HEK293 (cell line): ENCODE measurements at regions not wholly inside any gene's neighbourhood (a gene's known extent, or its start where the extent isn't known, plus 50 kb on each side); places are given as distances from the start of the nearest gene placed in this dataset.

Experiments used
- CTCF ChIA-PET: fragments of 350-600 bp; formaldehyde crosslinking; extraction: SDS; loops from one replicate; lab custom pipeline; 2021; ENCODE audit warnings: antibody characterized with exemption; lab: Yijun Ruan, JAX
- POLR2A ChIA-PET: fragments of 300-600 bp; formaldehyde crosslinking; extraction: SDS; loops from one replicate; lab custom pipeline; 2020; ENCODE audit warnings: antibody characterized with exemption, inconsistent platforms; lab: Yijun Ruan, JAX
- H3K27ac ChIP-seq: fragments of 200-500 bp; sonication (Bioruptor generic); 2 replicates; pipeline ENCODE4 v1.5.1; 2014; ENCODE audit warnings: low read depth, low read length, control low read depth, inconsistent platforms; ENCODE audit errors: extremely low read depth
- H3K36me3 ChIP-seq, 2 experiments: fragments of 200-500 bp in 1 of 2; sonication (Bioruptor generic) in 1 of 2; 1 replicate in 1 of 2; 2 replicates in 1 of 2; pipeline ENCODE4 v1.5.1; 2014 to 2017; ENCODE audit warnings: inconsistent platforms in 2 of 2, low read length in 2 of 2; ENCODE audit not compliant: control insufficient read depth in 2 of 2, insufficient read depth in 1 of 2
- H3K4me1 ChIP-seq: fragments of 200-500 bp; sonication (Bioruptor generic); 2 replicates; pipeline ENCODE4 v1.5.1; 2014; ENCODE audit warnings: mild to moderate bottlenecking, low read length, inconsistent platforms; ENCODE audit not compliant: control insufficient read depth, insufficient read depth
- H3K4me3 ChIP-seq: 2 replicates; pipeline ENCODE4 v1.5.1; 2011; ENCODE audit warnings: low read depth, mild to moderate bottlenecking, control low read depth, low read length, moderate library complexity
- H3K9me3 ChIP-seq: fragments of 200-500 bp; sonication (Bioruptor generic); 2 replicates; pipeline ENCODE4 v1.5.1; 2014; ENCODE audit warnings: low read depth, low read length, inconsistent platforms; ENCODE audit not compliant: control insufficient read depth, insufficient read depth
- ATF2 ChIP-seq: fragments of 450-650 bp; formaldehyde crosslinking; IDR thresholded peaks from 2 replicates; pipeline ENCODE4 v1.5.1; 2016; ENCODE audit warnings: missing biosample characterization, missing genetic modification characterization, low read depth
- BCL11B ChIP-seq: fragments of 450-650 bp; formaldehyde crosslinking; IDR thresholded peaks from 2 replicates; pipeline ENCODE4 v1.5.1; 2016; ENCODE audit warnings: low read depth, missing biosample characterization, missing genetic modification characterization
- GLI2 ChIP-seq: fragments of 450-650 bp; formaldehyde crosslinking; IDR thresholded peaks from 2 replicates; pipeline ENCODE4; 2017; ENCODE audit warnings: missing biosample characterization, missing genetic modification characterization, low read depth, borderline replicate concordance
- GLIS2 ChIP-seq: fragments of 450-650 bp; formaldehyde crosslinking; IDR thresholded peaks from 2 replicates; pipeline ENCODE4 v1.5.1; 2016; ENCODE audit warnings: missing biosample characterization, missing genetic modification characterization
- KLF8 ChIP-seq: fragments of 450-650 bp; formaldehyde crosslinking; IDR thresholded peaks from 2 replicates; pipeline ENCODE4 v1.5.1; 2016; ENCODE audit warnings: missing biosample characterization, missing genetic modification characterization
- OVOL3 ChIP-seq: fragments of 450-650 bp; formaldehyde crosslinking; IDR thresholded peaks from 2 replicates; pipeline ENCODE4 v1.5.1; 2016; ENCODE audit warnings: missing biosample characterization, missing genetic modification characterization
- PRDM10 ChIP-seq: fragments of 450-650 bp; formaldehyde crosslinking; IDR thresholded peaks from 2 replicates; pipeline ENCODE4 v1.5.1; 2016; ENCODE audit warnings: missing biosample characterization, missing genetic modification characterization
- RBAK ChIP-seq: fragments of 450-650 bp; formaldehyde crosslinking; IDR thresholded peaks from 2 replicates; pipeline ENCODE4 v1.5.1; 2016; ENCODE audit warnings: missing biosample characterization, missing genetic modification characterization
- SCRT2 ChIP-seq: fragments of 450-650 bp; formaldehyde crosslinking; IDR thresholded peaks from 2 replicates; pipeline ENCODE4 v1.5.1; 2016; ENCODE audit warnings: missing biosample characterization, missing genetic modification characterization
- ZNF112 ChIP-seq: fragments of 450-650 bp; formaldehyde crosslinking; IDR thresholded peaks from 2 replicates; pipeline ENCODE4 v1.5.0; 2017; ENCODE audit warnings: missing biosample characterization, missing genetic modification characterization
- ZNF155 ChIP-seq: fragments of 450-650 bp; formaldehyde crosslinking; IDR thresholded peaks from 2 replicates; pipeline ENCODE4 v1.5.1; 2016; ENCODE audit warnings: missing biosample characterization, missing genetic modification characterization
- ZNF2 ChIP-seq: fragments of 450-650 bp; formaldehyde crosslinking; IDR thresholded peaks from 2 replicates; pipeline ENCODE4 v1.5.1; 2016; ENCODE audit warnings: missing biosample characterization, missing genetic modification characterization
- ZNF354C ChIP-seq: fragments of 450-650 bp; formaldehyde crosslinking; IDR thresholded peaks from 2 replicates; pipeline ENCODE4 v1.5.1; 2016; ENCODE audit warnings: missing biosample characterization, missing genetic modification characterization, low read depth, borderline replicate concordance
- ZNF37A ChIP-seq: fragments of 450-650 bp; IDR thresholded peaks from 2 replicates; pipeline ENCODE4 v1.5.1; 2018; ENCODE audit warnings: missing biosample characterization, missing genetic modification characterization
- ZNF514 ChIP-seq: fragments of 450-650 bp; formaldehyde crosslinking; IDR thresholded peaks from 2 replicates; pipeline ENCODE4 v1.5.1; 2016; ENCODE audit warnings: missing biosample characterization, missing genetic modification characterization
- ZNF521 ChIP-seq: fragments of 450-650 bp; formaldehyde crosslinking; IDR thresholded peaks from 2 replicates; pipeline ENCODE4 v1.5.1; 2017; ENCODE audit warnings: missing biosample characterization, mild to moderate bottlenecking, missing genetic modification characterization
- ZNF623 ChIP-seq: fragments of 450-650 bp; formaldehyde crosslinking; IDR thresholded peaks from 2 replicates; pipeline ENCODE4 v1.5.1; 2016; ENCODE audit warnings: missing biosample characterization, missing genetic modification characterization
- ZNF664 ChIP-seq: fragments of 450-650 bp; formaldehyde crosslinking; IDR thresholded peaks from 2 replicates; pipeline ENCODE4 v1.5.1; 2016; ENCODE audit warnings: missing biosample characterization, missing genetic modification characterization
- ZNF747 ChIP-seq: fragments of 450-650 bp; formaldehyde crosslinking; IDR thresholded peaks from 2 replicates; pipeline ENCODE4 v1.5.1; 2016; ENCODE audit warnings: missing biosample characterization, missing genetic modification characterization
- ZNF776 ChIP-seq: fragments of 450-650 bp; formaldehyde crosslinking; IDR thresholded peaks from 2 replicates; pipeline ENCODE4 v1.5.0; 2017; ENCODE audit warnings: missing biosample characterization, missing genetic modification characterization, borderline replicate concordance
- ZSCAN23 ChIP-seq: fragments of 450-650 bp; formaldehyde crosslinking; IDR thresholded peaks from 2 replicates; pipeline ENCODE4 v1.5.1; 2016; ENCODE audit warnings: missing biosample characterization, missing genetic modification characterization
- TF ChIP-seq, protein P1 (sequence below): fragments of 450-650 bp; formaldehyde crosslinking; IDR thresholded peaks from 2 replicates; pipeline ENCODE4 v1.5.1; 2017; ENCODE audit warnings: missing biosample characterization, missing genetic modification characterization
- TF ChIP-seq, protein P2 (sequence below): fragments of 450-650 bp; formaldehyde crosslinking; IDR thresholded peaks from 2 replicates; pipeline ENCODE4 v1.5.1; 2017; ENCODE audit warnings: missing biosample characterization, missing genetic modification characterization
- TF ChIP-seq, protein P3 (sequence below): fragments of 450-650 bp; formaldehyde crosslinking; IDR thresholded peaks from 2 replicates; pipeline ENCODE4 v1.5.1; 2017; ENCODE audit warnings: missing biosample characterization, missing genetic modification characterization
- TF ChIP-seq, protein P4 (sequence below): fragments of 450-650 bp; formaldehyde crosslinking; IDR thresholded peaks from 2 replicates; pipeline ENCODE4 v1.5.1; 2016; ENCODE audit warnings: missing biosample characterization, missing genetic modification characterization

DNA sequence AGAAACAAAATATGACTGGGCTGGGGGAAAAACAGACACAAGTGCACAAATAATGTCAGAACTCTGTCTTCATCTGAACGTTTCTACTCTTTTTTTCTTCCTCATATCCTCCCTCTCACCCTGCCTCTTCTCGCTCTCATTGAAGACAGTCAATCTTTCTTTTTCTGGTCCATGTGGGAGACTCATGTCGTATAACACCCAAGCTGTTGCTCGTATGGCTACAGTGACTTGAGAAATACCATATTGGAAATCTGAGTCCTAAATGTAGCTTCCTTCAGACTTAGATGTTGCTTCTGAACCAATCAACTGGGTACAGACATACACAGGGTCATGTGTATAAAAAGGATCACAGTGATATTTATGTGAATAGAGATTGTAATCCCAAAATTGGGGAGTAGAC, 579.8 kb upstream of the CELF2 start (continued):
- TF ChIP-seq OVOL3 (no peak), BCL11B (no peak), GLI2 (no peak), ZNF112 (tag by site-specific recombination) (no peak)
- TF ChIP-seq, protein P1, sequence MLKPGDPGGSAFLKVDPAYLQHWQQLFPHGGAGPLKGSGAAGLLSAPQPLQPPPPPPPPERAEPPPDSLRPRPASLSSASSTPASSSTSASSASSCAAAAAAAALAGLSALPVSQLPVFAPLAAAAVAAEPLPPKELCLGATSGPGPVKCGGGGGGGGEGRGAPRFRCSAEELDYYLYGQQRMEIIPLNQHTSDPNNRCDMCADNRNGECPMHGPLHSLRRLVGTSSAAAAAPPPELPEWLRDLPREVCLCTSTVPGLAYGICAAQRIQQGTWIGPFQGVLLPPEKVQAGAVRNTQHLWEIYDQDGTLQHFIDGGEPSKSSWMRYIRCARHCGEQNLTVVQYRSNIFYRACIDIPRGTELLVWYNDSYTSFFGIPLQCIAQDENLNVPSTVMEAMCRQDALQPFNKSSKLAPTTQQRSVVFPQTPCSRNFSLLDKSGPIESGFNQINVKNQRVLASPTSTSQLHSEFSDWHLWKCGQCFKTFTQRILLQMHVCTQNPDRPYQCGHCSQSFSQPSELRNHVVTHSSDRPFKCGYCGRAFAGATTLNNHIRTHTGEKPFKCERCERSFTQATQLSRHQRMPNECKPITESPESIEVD (tag by site-specific recombination) = no peak

DNA sequence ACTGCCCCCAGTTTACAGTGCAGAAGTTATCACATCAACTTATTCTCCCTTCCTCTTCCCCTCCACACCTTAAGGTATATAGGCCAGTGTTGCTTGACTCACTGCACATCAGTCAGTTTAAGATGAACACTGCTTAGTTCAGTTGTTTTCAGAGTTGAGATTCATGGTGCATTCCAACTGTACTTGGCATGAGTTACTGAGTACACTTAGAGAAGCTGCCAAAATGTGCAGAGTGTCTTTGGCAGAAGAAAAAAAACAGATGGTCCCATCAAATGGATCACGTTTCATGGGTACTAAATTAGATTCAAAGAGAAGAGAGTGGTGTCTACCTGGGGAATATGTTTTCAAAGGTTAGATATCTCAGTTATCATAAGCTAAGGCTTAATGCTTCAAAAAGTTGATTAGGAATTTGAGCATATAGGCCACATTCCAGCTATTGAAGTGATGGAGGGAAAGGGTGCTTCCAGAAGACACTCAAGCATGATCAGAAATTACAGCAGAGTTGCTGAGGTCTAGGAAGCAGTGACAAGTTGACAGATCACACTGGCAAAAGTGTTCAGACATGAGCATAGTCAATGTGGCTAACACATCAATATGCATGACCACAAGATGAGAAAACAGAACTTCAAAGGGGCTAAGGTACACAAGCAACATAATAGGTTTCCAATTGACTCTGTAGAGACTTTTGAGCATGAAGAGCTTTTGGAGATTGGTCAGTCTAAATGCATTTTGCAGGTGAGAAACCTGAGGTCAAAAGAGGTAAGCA, 579.2 kb upstream of the CELF2 start:
- Histone ChIP-seq H3K4me3 (no peak overlapping the region), H3K27ac (no peak overlapping the region), H3K4me1 (no peaks in the 10 kb centered on the region), H3K9me3 (no peaks in the 10 kb centered on the region), H3K36me3 (no peaks in the 10 kb centered on the region)
- ChIA-PET POLR2A (no interaction called here), CTCF (interaction anchor here (0.6 kb wide), 1 partner anchor 242 kb away, joined by 3 read pairs; no protein-coding TSS in a partner anchor)
- TF ChIP-seq KLF8 (no peak), PRDM10 (no peak), ZNF623 (no peak), ZNF155 (tag by site-specific recombination) (no peak), ZNF514 (tag by site-specific recombination) (no peak), GLIS2 (tag by site-specific recombination) (no peak), ZNF776 (tag by site-specific recombination) (no peak), ZNF37A (tag by site-specific recombination) (no peak), ZNF521 (tag by site-specific recombination) (no peak), ZNF747 (no peak), ZNF664 (no peak), SCRT2 (no peak), ZSCAN23 (no peak), RBAK (tag by site-specific recombination) (no peak), ZNF354C (tag by site-specific recombination) (no peak), ATF2 (no peak), ZNF2 (tag by site-specific recombination) (no peak)
- TF ChIP-seq, protein P2, sequence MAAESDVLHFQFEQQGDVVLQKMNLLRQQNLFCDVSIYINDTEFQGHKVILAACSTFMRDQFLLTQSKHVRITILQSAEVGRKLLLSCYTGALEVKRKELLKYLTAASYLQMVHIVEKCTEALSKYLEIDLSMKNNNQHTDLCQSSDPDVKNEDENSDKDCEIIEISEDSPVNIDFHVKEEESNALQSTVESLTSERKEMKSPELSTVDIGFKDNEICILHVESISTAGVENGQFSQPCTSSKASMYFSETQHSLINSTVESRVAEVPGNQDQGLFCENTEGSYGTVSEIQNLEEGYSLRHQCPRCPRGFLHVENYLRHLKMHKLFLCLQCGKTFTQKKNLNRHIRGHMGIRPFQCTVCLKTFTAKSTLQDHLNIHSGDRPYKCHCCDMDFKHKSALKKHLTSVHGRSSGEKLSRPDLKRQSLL (tag by site-specific recombination) = no peak
- TF ChIP-seq, protein P3, sequence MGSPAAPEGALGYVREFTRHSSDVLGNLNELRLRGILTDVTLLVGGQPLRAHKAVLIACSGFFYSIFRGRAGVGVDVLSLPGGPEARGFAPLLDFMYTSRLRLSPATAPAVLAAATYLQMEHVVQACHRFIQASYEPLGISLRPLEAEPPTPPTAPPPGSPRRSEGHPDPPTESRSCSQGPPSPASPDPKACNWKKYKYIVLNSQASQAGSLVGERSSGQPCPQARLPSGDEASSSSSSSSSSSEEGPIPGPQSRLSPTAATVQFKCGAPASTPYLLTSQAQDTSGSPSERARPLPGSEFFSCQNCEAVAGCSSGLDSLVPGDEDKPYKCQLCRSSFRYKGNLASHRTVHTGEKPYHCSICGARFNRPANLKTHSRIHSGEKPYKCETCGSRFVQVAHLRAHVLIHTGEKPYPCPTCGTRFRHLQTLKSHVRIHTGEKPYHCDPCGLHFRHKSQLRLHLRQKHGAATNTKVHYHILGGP (tag by site-specific recombination) = no peak
- TF ChIP-seq, protein P4, sequence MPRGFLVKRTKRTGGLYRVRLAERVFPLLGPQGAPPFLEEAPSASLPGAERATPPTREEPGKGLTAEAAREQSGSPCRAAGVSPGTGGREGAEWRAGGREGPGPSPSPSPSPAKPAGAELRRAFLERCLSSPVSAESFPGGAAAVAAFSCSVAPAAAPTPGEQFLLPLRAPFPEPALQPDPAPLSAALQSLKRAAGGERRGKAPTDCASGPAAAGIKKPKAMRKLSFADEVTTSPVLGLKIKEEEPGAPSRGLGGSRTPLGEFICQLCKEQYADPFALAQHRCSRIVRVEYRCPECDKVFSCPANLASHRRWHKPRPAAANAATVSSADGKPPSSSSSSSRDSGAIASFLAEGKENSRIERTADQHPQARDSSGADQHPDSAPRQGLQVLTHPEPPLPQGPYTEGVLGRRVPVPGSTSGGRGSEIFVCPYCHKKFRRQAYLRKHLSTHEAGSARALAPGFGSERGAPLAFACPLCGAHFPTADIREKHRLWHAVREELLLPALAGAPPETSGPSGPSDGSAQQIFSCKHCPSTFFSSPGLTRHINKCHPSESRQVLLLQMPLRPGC (tag by site-specific recombination) = no peak
